Endothelial cell of umbilical vein (primary cell): ENCODE measurements at regions not wholly inside any gene's neighbourhood (a gene's known extent, or its start where the extent isn't known, plus 50 kb on each side); places are given as distances from the start of the nearest gene placed in this dataset.

Experiments
- BruUV-seq: library from RNA; stranded (reverse); fragments of 400-500 nt; replicated peaks from 2 replicates; lab custom pipeline; 2021; lab: Mats Ljungman, UMichigan
- CTCF ChIA-PET: fragments of 300-600, 350-600 bp; sonication (Branson Sonifier 250); formaldehyde crosslinking; loops from one replicate; lab custom pipeline; 2021; ENCODE audit warnings: antibody characterized with exemption, inconsistent platforms; lab: Charles Lee
- POLR2A ChIA-PET: fragments of 300-600, 350-600 bp; sonication (Branson Sonifier 250); formaldehyde crosslinking; loops from one replicate; lab custom pipeline; 2021; ENCODE audit warnings: antibody characterized with exemption, inconsistent platforms; lab: Charles Lee
- DNase-seq: peaks from one replicate; pipeline ENCODE4 v3.0.0-alpha.2; 2011; ENCODE audit warnings: low read depth, low spot score
- FAIRE-seq: peaks from 2 replicates; lab custom pipeline; 2011; peaks lifted over from hg19 to GRCh38; lab: Jason Lieb, UNC
- H2AFZ ChIP-seq: 2 replicates; pipeline ENCODE4 v1.6.0; 2012; ENCODE audit warnings: low read depth, low read length, control low read depth, inconsistent platforms
- H3K27ac ChIP-seq: 2 replicates; pipeline ENCODE4 v1.5.1; 2011; ENCODE audit warnings: low read depth, mild to moderate bottlenecking, control low read depth, low read length, moderate library complexity; ENCODE audit not compliant: insufficient read depth
- H3K27me3 ChIP-seq, 2 experiments: 2 replicates each; pipeline versions ENCODE4 v1.6.0 to v1.6.1; 2011; ENCODE audit warnings: low read length in 2 of 2, mixed read lengths in 1 of 2; ENCODE audit not compliant: control insufficient read depth in 2 of 2, insufficient read depth in 2 of 2
- H3K36me3 ChIP-seq, 2 experiments: 2 replicates in 1 of 2; 3 replicates in 1 of 2; pipeline ENCODE4 v1.5.1; 2011; ENCODE audit warnings: low read length in 2 of 2, mild to moderate bottlenecking in 1 of 2, moderate library complexity in 1 of 2; ENCODE audit not compliant: control insufficient read depth in 2 of 2, insufficient read depth in 2 of 2; ENCODE audit errors: extremely low read depth in 1 of 2
- H3K4me1 ChIP-seq: 3 replicates; pipeline ENCODE4 v1.5.1; 2011; ENCODE audit warnings: mild to moderate bottlenecking, low read length; ENCODE audit not compliant: control insufficient read depth, insufficient read depth; ENCODE audit errors: extremely low read depth
- H3K4me2 ChIP-seq: 2 replicates; pipeline ENCODE4 v1.6.1; 2011; ENCODE audit warnings: low read length, control low read depth, mixed read lengths; ENCODE audit not compliant: insufficient read depth
- H3K4me3 ChIP-seq, 3 experiments: fragments of 200-600 bp in 1 of 3; sonication (generic), shearing (Covaris generic) in 1 of 3; replicated peaks in 1 of 3; 2 replicates each; pipeline ENCODE4 v1.5.1; 2011 to 2016; ENCODE audit warnings: control low read depth in 3 of 3, low read length in 3 of 3, mild to moderate bottlenecking in 2 of 3, inconsistent platforms in 1 of 3, low read depth in 1 of 3, moderate library complexity in 1 of 3; ENCODE audit not compliant: insufficient read depth in 1 of 3
- H3K79me2 ChIP-seq: 2 replicates; pipeline ENCODE4 v1.6.0; 2012; ENCODE audit warnings: low read length, inconsistent platforms; ENCODE audit not compliant: control insufficient read depth, insufficient read depth
- H3K9ac ChIP-seq: replicated peaks from 2 replicates; pipeline ENCODE3; 2011; ENCODE audit warnings: low read length, control low read depth; ENCODE audit not compliant: insufficient read depth; ENCODE audit errors: extremely low read depth
- H3K9me1 ChIP-seq: replicated peaks from 3 replicates; pipeline ENCODE4 v1.6.0; 2011; ENCODE audit warnings: mild to moderate bottlenecking, low read length; ENCODE audit not compliant: control insufficient read depth, insufficient read depth; ENCODE audit errors: extremely low read depth
- H3K9me3 ChIP-seq: replicated peaks from 2 replicates; pipeline ENCODE4 v1.5.1; 2012; ENCODE audit warnings: low read length, inconsistent platforms; ENCODE audit not compliant: control insufficient read depth, insufficient read depth
- H4K20me1 ChIP-seq: replicated peaks from 2 replicates; pipeline ENCODE3; 2011; ENCODE audit warnings: mild to moderate bottlenecking, low read length; ENCODE audit not compliant: control insufficient read depth, insufficient read depth; ENCODE audit errors: extremely low read depth
- CTCF ChIP-seq, 2 donors: IDR thresholded peaks; 1 replicate in 1 of 2; 2 replicates in 1 of 2; pipeline ENCODE4 v1.5.1; 2011; ENCODE audit warnings: low read length in 2 of 2, mild to moderate bottlenecking in 2 of 2, moderate library complexity in 2 of 2, control low read depth in 1 of 2, inconsistent platforms in 1 of 2, low read depth in 1 of 2; ENCODE audit not compliant: insufficient read depth in 1 of 2; ENCODE audit errors: extremely low read depth in 1 of 2
- EZH2 ChIP-seq: IDR thresholded peaks from 2 replicates; pipeline ENCODE4 v1.6.1; 2012; ENCODE audit warnings: borderline replicate concordance, low read depth, mild to moderate bottlenecking, moderate library complexity, low read length, inconsistent platforms; ENCODE audit not compliant: severe bottlenecking
- FOS ChIP-seq: IDR thresholded peaks from 2 replicates; pipeline ENCODE4 v1.6.1; 2011; ENCODE audit warnings: mild to moderate bottlenecking, low read length, moderate library complexity, borderline replicate concordance; ENCODE audit not compliant: insufficient read depth
- GATA2 ChIP-seq: IDR thresholded peaks from 2 replicates; pipeline ENCODE4 v1.7.0; 2011; ENCODE audit warnings: low read depth, mild to moderate bottlenecking, moderate library complexity, mixed read lengths, low read length; ENCODE audit not compliant: insufficient read length, insufficient read depth
- JUN ChIP-seq: IDR thresholded peaks from 2 replicates; pipeline ENCODE4 v1.6.1; 2011; ENCODE audit warnings: borderline replicate concordance, low read depth; ENCODE audit not compliant: insufficient read length, insufficient read depth
- MAX ChIP-seq: IDR thresholded peaks from 2 replicates; pipeline ENCODE4 v1.6.1; 2011; ENCODE audit not compliant: insufficient read depth, insufficient read length
- MYC ChIP-seq: IDR thresholded peaks from one replicate; pipeline ENCODE4 v1.6.1; 2011; ENCODE audit warnings: mild to moderate bottlenecking, low read depth, low read length
- POLR2A ChIP-seq: IDR thresholded peaks from 2 replicates; pipeline ENCODE4 v1.6.1; 2012; ENCODE audit warnings: low read depth, mild to moderate bottlenecking, control low read depth, low read length
- POLR2AphosphoS5 ChIP-seq: IDR thresholded peaks from 2 replicates; pipeline ENCODE4 v1.6.1; 2012; ENCODE audit warnings: low read depth, mild to moderate bottlenecking, control low read depth, low read length, moderate library complexity; ENCODE audit not compliant: insufficient read depth
- dilution Hi-C: fragments of 300-500 bp; cut with MboI; formaldehyde crosslinking; loops from one replicate; pipeline ENCODE4 v1.15.0; 2019; ENCODE audit warnings: low sequenced_read_pairs; ENCODE audit not compliant: extremely low pct_ligation_motif_present
- intact Hi-C: fragments of 100-400 bp; cut with micrococcal nuclease; formaldehyde crosslinking; loops from one replicate; pipeline ENCODE4 v1.10.0; 2022

- H3K4me2 ChIP-seq = peak overlapping the region; percentile 27
- H3K9ac ChIP-seq = peak overlapping the region; percentile 23
These were observed 1248.8 kb upstream of the SLC10A2 start for GRCh38 chr13:104314926-104315535.

GRCh38 chr13:104314321-104314720 lies 1248.1 kb upstream of the SLC10A2 start:
- no peaks in the 10 kb centered on the region for H4K20me1 ChIP-seq
- peaks cover 14% of the 10 kb centered on the region for H3K4me1 ChIP-seq
- ChIA-PET CTCF (no interaction called here), POLR2A (no interaction called here)
- no peak overlapping the region for H2AFZ ChIP-seq
- H3K27ac ChIP-seq = no peak overlapping the region
- no peak overlapping the region for H3K9ac ChIP-seq
- H3K27me3 ChIP-seq = no peaks in the 10 kb centered on the region
- no peaks in the 10 kb centered on the region for H3K36me3 ChIP-seq
- no peak overlapping the region for H3K4me2 ChIP-seq
- no TSS peak for BruUV-seq
- no peaks in the 10 kb centered on the region for H3K9me1 ChIP-seq
- FAIRE-seq (no peak), DNase-seq (no peak)
- intact Hi-C loops (loop anchor here (2.0 to 10.0 kb wide), 4 partner anchors 298 to 670 kb away; no protein-coding TSS in a partner anchor), dilution Hi-C loops (no loop called here)
- H3K9me3 ChIP-seq = no peaks in the 10 kb centered on the region
- no peak overlapping the region for H3K4me3 ChIP-seq
- TF ChIP-seq EZH2 (no peak), GATA2 (no peak), CTCF (IDR thresholded peaks at IDR 0.05; ENCODE audit: extremely low read depth in 1 of 2, insufficient read depth in 1 of 2, low read depth in 1 of 2, low read length in 2 of 2) (no peak), POLR2AphosphoS5 (no peak), FOS (no peak), MAX (no peak), POLR2A (no peak), JUN (no peak), MYC (no peak)
- H3K79me2 ChIP-seq = no peaks in the 10 kb centered on the region

More at GRCh38 chr13:104314926-104315535, 1248.8 kb upstream of the SLC10A2 start:
- ChIA-PET POLR2A (no interaction called here), CTCF (no interaction called here)
- no peak for TF ChIP-seq GATA2
- H3K4me3 ChIP-seq = no peak overlapping the region
- FAIRE-seq (no peak), DNase-seq (no peak)
- H3K9me1 ChIP-seq = no peaks in the 10 kb centered on the region
- dilution Hi-C loops (no loop called here), intact Hi-C loops (loop anchor here (1.0 to 10.0 kb wide), 8 partner anchors 93 to 670 kb away; no protein-coding TSS in a partner anchor)
- no peaks in the 10 kb centered on the region for H3K27me3 ChIP-seq
- no peaks in the 10 kb centered on the region for H3K36me3 ChIP-seq
- H4K20me1 ChIP-seq = no peaks in the 10 kb centered on the region
- peaks cover 14% of the 10 kb centered on the region for H3K4me1 ChIP-seq
- H3K9me3 ChIP-seq = no peaks in the 10 kb centered on the region
- peak overlapping the region; percentile 34 for H2AFZ ChIP-seq
- no peaks in the 10 kb centered on the region for H3K79me2 ChIP-seq
- H3K27ac ChIP-seq = peak overlapping the region; percentile 91
- BruUV-seq = TSS peak; percentile 71
